ENCODE measurements at regions not wholly inside any gene's neighbourhood (a gene's known extent, or its start where the extent isn't known, plus 50 kb on each side); places are given as distances from the start of the nearest gene placed in this dataset.

DNA sequence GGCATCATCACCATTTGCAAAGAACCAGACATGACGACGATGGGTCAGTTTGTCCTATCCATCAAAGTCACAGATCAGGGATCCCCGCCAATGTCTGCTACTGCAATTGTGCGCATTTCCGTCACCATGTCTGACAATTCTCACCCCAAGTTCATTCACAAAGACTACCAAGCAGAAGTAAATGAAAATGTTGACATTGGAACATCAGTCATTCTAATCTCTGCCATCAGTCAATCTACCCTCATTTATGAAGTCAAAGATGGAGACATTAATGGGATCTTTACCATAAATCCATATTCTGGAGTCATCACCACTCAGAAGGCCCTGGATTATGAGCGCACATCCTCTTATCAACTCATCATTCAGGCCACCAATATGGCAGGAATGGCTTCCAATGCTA, 171.6 kb upstream of the MTNR1B start:
- FAIRE-seq (no peak), DNase-seq (ENCODE audit: low read depth, low spot score) (no peak)
- H3K4me3 ChIP-seq (ENCODE audit: control insufficient read depth in 2 of 3, extremely low read depth in 1 of 3, insufficient read depth in 2 of 3, low read depth in 1 of 3, low read length in 3 of 3), result no peak overlapping the region
- no peaks in the 10 kb centered on the region for H3K79me2 ChIP-seq (ENCODE audit: control insufficient read depth, insufficient read depth, low read length)
- TF ChIP-seq, protein P1, sequence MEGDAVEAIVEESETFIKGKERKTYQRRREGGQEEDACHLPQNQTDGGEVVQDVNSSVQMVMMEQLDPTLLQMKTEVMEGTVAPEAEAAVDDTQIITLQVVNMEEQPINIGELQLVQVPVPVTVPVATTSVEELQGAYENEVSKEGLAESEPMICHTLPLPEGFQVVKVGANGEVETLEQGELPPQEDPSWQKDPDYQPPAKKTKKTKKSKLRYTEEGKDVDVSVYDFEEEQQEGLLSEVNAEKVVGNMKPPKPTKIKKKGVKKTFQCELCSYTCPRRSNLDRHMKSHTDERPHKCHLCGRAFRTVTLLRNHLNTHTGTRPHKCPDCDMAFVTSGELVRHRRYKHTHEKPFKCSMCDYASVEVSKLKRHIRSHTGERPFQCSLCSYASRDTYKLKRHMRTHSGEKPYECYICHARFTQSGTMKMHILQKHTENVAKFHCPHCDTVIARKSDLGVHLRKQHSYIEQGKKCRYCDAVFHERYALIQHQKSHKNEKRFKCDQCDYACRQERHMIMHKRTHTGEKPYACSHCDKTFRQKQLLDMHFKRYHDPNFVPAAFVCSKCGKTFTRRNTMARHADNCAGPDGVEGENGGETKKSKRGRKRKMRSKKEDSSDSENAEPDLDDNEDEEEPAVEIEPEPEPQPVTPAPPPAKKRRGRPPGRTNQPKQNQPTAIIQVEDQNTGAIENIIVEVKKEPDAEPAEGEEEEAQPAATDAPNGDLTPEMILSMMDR (optimal IDR thresholded peaks at IDR 0.05 in 1 of 3, IDR thresholded peaks at IDR 0.05 in 1 of 3, conservative IDR thresholded peaks at IDR 0.05 in 1 of 3; ENCODE audit: extremely low read depth in 1 of 3, insufficient read depth in 2 of 3, low read length in 3 of 3), result no peak
- TF ChIP-seq EZH2 (IDR thresholded peaks at IDR 0.05; ENCODE audit: low read length), result no peak
- no peak overlapping the region for H3K27ac ChIP-seq (ENCODE audit: control insufficient read depth, insufficient read depth, low read length)
- dilution Hi-C loops (cut with MboI; ENCODE audit: extremely low pct_ligation_motif_present, low sequenced_read_pairs), result no loop called here
- no peak overlapping the region for H2AFZ ChIP-seq (ENCODE audit: control insufficient read depth, low read length)
- H3K9me1 ChIP-seq (ENCODE audit: control insufficient read depth, extremely low read depth, insufficient read depth, low read length), result no peaks in the 10 kb centered on the region
- no peak overlapping the region for H3K4me2 ChIP-seq (ENCODE audit: control insufficient read depth, extremely low read depth, insufficient read depth, low read depth, low read length)
- peaks cover 4% of the 10 kb centered on the region for H3K27me3 ChIP-seq (ENCODE audit: control insufficient read depth, extremely low read depth, insufficient read depth, low read length)
- H3K4me1 ChIP-seq (ENCODE audit: control insufficient read depth, extremely low read depth, insufficient read depth, low read length), result no peaks in the 10 kb centered on the region
- no peaks in the 10 kb centered on the region for H3K9me3 ChIP-seq (ENCODE audit: control insufficient read depth, low read depth, low read length)
- H4K20me1 ChIP-seq (ENCODE audit: control insufficient read depth, extremely low read depth, insufficient read depth, low read length), result no peaks in the 10 kb centered on the region
- H3K36me3 ChIP-seq (ENCODE audit: control insufficient read depth in 2 of 2, extremely low read depth in 1 of 2, insufficient read depth in 2 of 2, low read length in 2 of 2), result no peaks in the 10 kb centered on the region
- H3K9ac ChIP-seq (ENCODE audit: control insufficient read depth, extremely low read depth, insufficient read depth, low read length), result no peak overlapping the region

DNA sequence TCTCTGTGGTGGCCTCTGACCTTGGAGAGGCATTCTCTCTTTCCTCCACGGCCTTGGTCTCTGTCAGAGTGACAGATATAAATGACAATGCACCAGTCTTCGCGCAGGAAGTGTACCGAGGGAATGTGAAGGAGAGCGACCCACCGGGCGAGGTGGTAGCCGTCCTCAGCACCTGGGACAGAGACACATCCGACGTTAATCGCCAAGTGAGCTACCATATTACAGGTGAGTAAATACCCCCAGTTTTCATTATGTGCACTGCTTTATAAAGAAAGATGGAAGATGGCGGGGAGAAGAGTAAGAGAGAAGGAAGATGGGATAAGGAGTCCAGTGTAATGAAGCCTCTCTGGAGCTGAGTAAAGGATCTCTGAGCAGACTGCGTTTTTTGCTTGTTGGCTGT, 167.8 kb upstream of the MTNR1B start:
- DNase-seq (ENCODE audit: low read depth, low spot score) (no peak), FAIRE-seq (no peak)
- no peak for TF ChIP-seq EZH2 (IDR thresholded peaks at IDR 0.05; ENCODE audit: low read length)
- TF ChIP-seq, protein P1 (optimal IDR thresholded peaks at IDR 0.05 in 1 of 3, IDR thresholded peaks at IDR 0.05 in 1 of 3, conservative IDR thresholded peaks at IDR 0.05 in 1 of 3; ENCODE audit: extremely low read depth in 1 of 3, insufficient read depth in 2 of 3, low read length in 3 of 3), result no peak
- Histone ChIP-seq H3K27me3 (ENCODE audit: control insufficient read depth, extremely low read depth, insufficient read depth, low read length) (peaks cover 4% of the 10 kb centered on the region), H3K4me1 (ENCODE audit: control insufficient read depth, extremely low read depth, insufficient read depth, low read length) (no peaks in the 10 kb centered on the region), H3K4me2 (ENCODE audit: control insufficient read depth, extremely low read depth, insufficient read depth, low read depth, low read length) (no peak overlapping the region), H2AFZ (ENCODE audit: control insufficient read depth, low read length) (no peak overlapping the region), H3K9me1 (ENCODE audit: control insufficient read depth, extremely low read depth, insufficient read depth, low read length) (no peaks in the 10 kb centered on the region), H3K9me3 (ENCODE audit: control insufficient read depth, low read depth, low read length) (no peaks in the 10 kb centered on the region), H3K4me3 (ENCODE audit: control insufficient read depth in 2 of 3, extremely low read depth in 1 of 3, insufficient read depth in 2 of 3, low read depth in 1 of 3, low read length in 3 of 3) (no peak overlapping the region), H3K36me3 (ENCODE audit: control insufficient read depth in 2 of 2, extremely low read depth in 1 of 2, insufficient read depth in 2 of 2, low read length in 2 of 2) (no peaks in the 10 kb centered on the region), H3K27ac (ENCODE audit: control insufficient read depth, insufficient read depth, low read length) (no peak overlapping the region), H3K9ac (ENCODE audit: control insufficient read depth, extremely low read depth, insufficient read depth, low read length) (no peak overlapping the region), H4K20me1 (ENCODE audit: control insufficient read depth, extremely low read depth, insufficient read depth, low read length) (no peaks in the 10 kb centered on the region), H3K79me2 (ENCODE audit: control insufficient read depth, insufficient read depth, low read length) (no peaks in the 10 kb centered on the region)
- dilution Hi-C loops (cut with MboI; ENCODE audit: extremely low pct_ligation_motif_present, low sequenced_read_pairs), result no loop called here

All from keratinocyte (primary cell).